Stimulated activated CD4-positive, alpha-beta T cell treated with anti-CD3 and anti-CD28 coated beads, Interleukin-15, amount 100 ng/mL, for 48 hours (primary cell): ENCODE measurements at regions not wholly inside any gene's neighbourhood (a gene's known extent, or its start where the extent isn't known, plus 50 kb on each side); places are given as distances from the start of the nearest gene placed in this dataset.
A peak's percentile ranks its signal among the peaks of the same experiment; 100 is the strongest.
"Not testable (repeated sequence)": the region's sequence is repeated elsewhere in the genome, so short reads cannot be mapped to it uniquely, and the experiment has no call there.

Source experiments
- DNase-seq, 2 donors: peaks; one replicate each; pipeline ENCODE4 v3.0.0-alpha.2; 2020; ENCODE audit warnings: low read depth in 2 of 2

- DNase-seq, result no peak
These were observed 72.5 kb downstream of the LHX2 start for GRCh38 chr9:124084087-124084486.

GRCh38 chr9:124087226-124087625 lies 75.7 kb downstream of the LHX2 start:
- DNase-seq, result no peak

GRCh38 chr9:124088476-124088837 lies 76.9 kb downstream of the LHX2 start:
- no peak for DNase-seq

DNA sequence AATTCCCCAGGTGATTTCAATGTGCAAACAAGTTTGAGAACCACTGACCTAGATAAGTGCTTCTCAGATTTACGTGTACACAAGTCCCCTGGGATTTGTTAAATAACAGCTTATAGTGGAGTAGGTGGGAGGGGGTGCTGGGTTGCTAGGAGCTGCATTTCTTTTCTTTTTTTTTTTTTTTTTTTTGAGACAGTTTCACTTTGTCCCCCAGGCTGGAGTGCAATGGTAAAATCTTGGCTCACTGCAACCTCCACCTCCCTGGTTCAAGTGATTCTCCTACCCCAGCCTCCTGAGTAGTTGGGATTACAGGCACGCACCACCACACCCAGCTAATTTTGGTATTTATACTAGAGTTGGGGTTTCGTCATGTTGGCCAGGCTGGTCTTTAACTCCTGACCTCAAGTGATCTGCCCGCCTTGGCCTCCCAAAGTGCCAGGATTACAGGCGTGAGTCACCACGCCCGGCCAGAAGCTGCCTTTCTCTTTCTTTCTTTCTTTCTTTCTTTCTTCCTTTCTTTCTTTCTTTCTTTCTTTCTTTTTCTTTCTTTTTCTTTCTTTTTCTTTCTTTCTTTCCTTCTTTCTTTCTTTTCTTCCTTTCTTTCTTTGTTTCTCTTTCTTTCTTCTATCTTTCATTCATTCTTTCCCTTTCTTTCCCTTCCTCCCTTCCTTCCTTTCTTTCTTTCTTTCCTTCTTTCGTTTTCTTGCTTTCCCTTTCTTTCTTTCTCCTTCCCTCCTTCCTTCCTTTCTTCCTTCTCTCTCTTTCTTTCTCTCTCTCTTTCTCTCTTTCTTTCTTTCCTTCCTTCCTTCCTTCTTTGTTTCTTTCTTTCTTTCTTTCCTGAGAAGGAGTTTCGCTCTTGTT lies 78.3 kb downstream of the LHX2 start:
- DNase-seq, result not testable (repeated sequence)

DNA sequence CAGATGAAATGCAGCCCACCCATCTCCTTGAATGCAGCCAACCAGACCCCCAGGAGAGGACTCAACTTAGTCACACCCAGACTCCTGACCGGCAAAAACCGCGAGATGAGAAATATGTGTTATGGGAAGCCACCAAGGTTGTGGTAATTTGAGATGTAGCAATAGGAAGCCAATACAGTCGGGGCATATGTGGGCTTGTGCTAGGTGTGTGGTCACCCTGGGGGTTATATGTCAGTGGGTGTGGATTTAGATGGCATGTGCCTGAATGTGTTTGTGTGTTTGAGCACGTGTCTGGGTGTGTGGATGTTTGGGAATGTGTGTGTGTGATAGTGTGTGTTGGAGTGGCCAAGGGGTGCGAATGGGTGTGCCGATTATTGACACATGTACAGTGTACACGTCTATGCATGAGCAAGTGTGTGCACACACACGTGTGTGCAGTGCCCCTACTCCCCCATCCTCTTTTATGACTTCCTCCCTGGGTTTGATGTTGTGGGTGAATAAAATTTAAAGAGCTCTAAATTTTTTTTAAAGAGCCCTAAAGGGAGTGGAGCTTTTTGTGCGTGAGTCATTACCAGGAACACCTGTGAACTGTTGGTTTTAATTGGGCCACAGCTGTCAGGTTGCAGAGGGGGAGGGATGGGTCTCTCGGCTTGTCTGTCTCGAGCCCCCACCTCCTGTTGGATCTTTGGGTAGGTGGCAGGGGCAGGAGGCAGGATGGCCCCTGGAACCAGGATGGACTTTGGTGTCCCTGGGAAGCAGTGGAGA lies 86.8 kb downstream of the LHX2 start:
- DNase-seq, result no peak

- no peak for DNase-seq
These were observed 88.3 kb downstream of the LHX2 start for GRCh38 chr9:124099860-124100259.

- no peak for DNase-seq
These were observed 89.8 kb downstream of the LHX2 start for GRCh38 chr9:124101215-124101968.

DNA sequence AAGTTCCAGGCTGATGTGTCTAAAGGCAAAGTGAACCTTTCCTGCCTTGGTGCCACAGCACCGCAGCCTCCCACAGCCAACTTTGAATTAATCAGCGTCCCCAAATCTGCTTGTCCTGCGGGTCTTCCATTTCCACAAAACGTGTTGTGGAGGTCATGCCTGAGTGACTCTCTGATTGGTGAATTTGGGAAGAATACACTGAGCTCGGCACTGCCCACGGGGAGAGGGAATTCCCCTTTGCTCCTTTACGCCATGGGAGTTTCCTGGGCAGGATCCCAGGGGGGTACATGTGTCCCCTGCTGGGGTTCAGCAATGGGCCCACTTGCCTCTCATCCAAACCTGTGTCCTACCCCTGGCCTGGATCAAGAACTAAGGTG lies 90.4 kb downstream of the LHX2 start:
- DNase-seq, result no peak

- DNase-seq, result no peak
These were observed 90.8 kb downstream of the LHX2 start for GRCh38 chr9:124102363-124102762.

- DNase-seq, result no peak
These were observed 93.7 kb downstream of the LHX2 start for GRCh38 chr9:124105266-124105665.

DNA sequence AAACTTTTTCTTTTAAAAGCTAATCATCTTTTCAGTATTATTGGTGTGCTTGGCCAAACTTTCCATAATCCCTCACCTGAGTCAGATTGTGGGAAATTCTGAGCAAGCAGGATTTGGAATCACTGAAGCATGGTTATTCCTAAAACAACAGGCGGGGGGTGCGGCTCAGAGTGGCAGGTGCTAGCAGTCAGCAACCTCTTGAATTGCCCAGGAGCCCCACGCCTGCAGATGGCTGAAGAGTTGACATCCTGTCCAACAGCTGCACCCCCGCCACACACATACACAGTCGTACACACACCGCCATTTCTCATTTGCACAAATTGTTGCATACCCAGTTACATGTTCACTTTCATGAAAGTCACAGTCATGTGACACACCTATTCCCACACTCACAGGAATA lies 96.6 kb downstream of the LHX2 start:
- DNase-seq, result no peak

GRCh38 chr9:124110307-124110915 lies 98.8 kb downstream of the LHX2 start:
- DNase-seq, result peak in 1 of 2 donors; percentile 16

DNA sequence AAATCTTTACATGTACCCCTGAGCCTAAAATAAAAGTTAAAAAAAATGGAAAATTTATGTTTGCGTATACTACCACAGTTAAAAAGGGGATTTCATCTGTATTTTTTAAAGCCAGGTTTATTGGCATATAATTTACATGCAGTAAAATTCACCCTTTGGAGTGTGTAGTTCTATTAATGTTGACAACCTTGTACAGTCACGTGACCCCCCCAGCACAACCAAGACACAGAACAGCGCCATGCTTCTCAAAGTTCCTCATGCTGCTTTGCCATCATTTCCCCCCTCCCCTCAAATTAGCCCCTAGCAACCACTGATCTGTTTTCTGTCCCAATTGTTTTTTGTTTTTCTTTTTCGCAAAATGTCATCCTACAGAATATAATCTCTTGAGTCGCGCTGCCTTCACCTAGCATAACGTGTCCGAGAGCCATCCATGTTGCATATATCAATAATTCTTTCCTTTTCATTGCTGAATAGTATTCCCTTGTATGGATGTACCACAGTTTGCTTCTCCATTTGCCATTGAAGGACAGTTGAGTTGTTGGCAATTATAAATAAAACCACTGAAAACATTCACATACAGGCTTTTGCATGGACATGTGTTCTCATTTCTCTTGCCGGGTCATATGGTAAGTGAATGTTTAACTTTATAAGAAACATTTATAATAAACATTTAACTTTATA lies 105.3 kb downstream of the LHX2 start:
- no peak for DNase-seq

DNA sequence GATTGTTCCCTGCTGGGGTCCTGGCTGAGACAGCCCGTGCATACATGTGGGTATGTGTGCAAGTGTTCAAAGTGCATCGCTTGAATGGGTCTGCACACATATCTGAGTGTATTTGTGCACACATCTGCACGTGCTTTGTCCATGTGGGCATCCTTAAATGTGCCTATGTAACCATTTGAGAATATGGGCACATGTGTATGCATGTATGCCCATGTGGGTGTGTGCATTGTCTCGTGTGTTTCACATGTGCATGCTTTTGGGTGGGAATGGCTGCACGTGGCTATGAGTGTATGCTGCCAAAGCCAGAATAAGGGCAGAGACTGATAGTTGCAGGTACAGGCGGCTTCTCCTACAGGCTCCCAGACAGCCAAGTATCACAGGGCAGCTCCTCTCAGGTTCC lies 107.3 kb downstream of the LHX2 start:
- no peak for DNase-seq

DNA sequence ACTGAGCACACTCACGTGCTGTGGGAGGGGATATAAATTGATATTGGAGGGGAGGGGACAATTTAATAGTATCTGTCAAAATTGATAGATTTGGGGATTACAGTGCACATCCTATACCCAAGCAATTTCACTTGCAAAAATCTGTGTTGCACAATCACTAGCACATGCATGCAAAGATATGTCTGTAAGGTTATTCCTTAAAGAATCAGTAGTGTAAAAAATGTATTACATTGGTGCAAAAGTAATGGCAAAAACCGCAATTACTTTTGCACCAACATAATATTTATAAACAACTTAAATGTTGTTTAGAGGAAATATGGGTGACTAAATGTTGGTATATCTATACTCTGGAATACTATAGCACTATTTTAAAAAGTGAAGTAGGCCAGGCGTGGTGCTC lies 108.7 kb downstream of the LHX2 start:
- DNase-seq, result no peak

- no peak for DNase-seq
These were observed 110.2 kb downstream of the LHX2 start for GRCh38 chr9:124121725-124122124.

- no peak for DNase-seq
These were observed 110.8 kb downstream of the LHX2 start for GRCh38 chr9:124122321-124122720.

- DNase-seq, result no peak
These were observed 111.4 kb downstream of the LHX2 start for GRCh38 chr9:124122813-124123462.

- DNase-seq, result not testable (repeated sequence)
These were observed 112.1 kb downstream of the LHX2 start for GRCh38 chr9:124123621-124124020.

GRCh38 chr9:124124729-124125650 lies 113.4 kb downstream of the LHX2 start:
- DNase-seq, result no peak
